Pancreas (tissue), 10 donors: ENCODE measurements at regions not wholly inside any gene's neighbourhood (a gene's known extent, or its start where the extent isn't known, plus 50 kb on each side); places are given as distances from the start of the nearest gene placed in this dataset.

ENCODE experiments used
- ATAC-seq, 4 donors: fragments of 200-7000 bp; cut with Tn5 transposase; one replicate each; pipeline versions ENCODE4 v1.8.0 to v1.9.1; 2020; ENCODE audit warnings: mild to moderate bottlenecking in 4 of 4, moderate library complexity in 4 of 4
- DNase-seq, 6 donors: peaks; one replicate each; pipeline ENCODE4 v3.0.0-alpha.2; 2020
- FAIRE-seq: peaks from 2 replicates; lab custom pipeline; 2012; peaks lifted over from hg19 to GRCh38; lab: Jason Lieb, UNC
- H3K27ac ChIP-seq, 4 donors: fragments of 200-600 bp; sonication (generic); 1 replicate in 3 of 4; 2 replicates in 1 of 4; pipeline versions ENCODE4 v1.5.0 to v1.8.0; 2020
- H3K27me3 ChIP-seq, 4 donors: fragments of 200-600 bp; one replicate each; pipeline ENCODE4 v1.8.0; 2021
- H3K36me3 ChIP-seq, 3 donors: fragments of 200-600 bp; sonication (generic) in 1 of 3; one replicate each; pipeline versions ENCODE4 v1.5.0 to v1.8.0; 2020 to 2021
- H3K4me1 ChIP-seq, 3 donors: fragments of 200-600 bp; one replicate each; pipeline ENCODE4 v1.8.0; 2021
- H3K4me3 ChIP-seq, 4 donors: fragments of 200-600 bp; sonication (generic) in 2 of 4; one replicate each; pipeline versions ENCODE4 v1.5.0 to v1.8.0; 2020 to 2021
- H3K9me3 ChIP-seq, 4 donors: fragments of 200-600 bp; one replicate each; pipeline ENCODE4 v1.8.0; 2021
- WGBS, 2 donors: extraction: QIAGEN DNeasy Blood & Tissue Kit; methylation state at CpG; one replicate each; pipeline ENCODE4 v1.1.7; 2013; 5-methylcytosine and 5-hydroxymethylcytosine counted together
- intact Hi-C, 3 donors: fragments of 100-400 bp; cut with DNase I; formaldehyde crosslinking; loops; one replicate each; pipeline versions ENCODE4 v1.11.1 to v1.14.2; 2022
- TF ChIP-seq, protein P1 (sequence below), 4 donors: fragments of 200-600 bp; sonication (generic) in 3 of 4; IDR thresholded peaks; one replicate each; pipeline versions ENCODE4 v1.5.0 to v1.8.0; 2021; ENCODE audit warnings: antibody characterized with exemption in 4 of 4
- donor health status: healthy with polysubstance abuse.
- donor health status: DM: no; HTN: no; CAD: no; lungs with moderate emphysema.
- donor health status: DM: no; HTN: no; CAD: no.
- donor health status: control.
- donor health status: control.
- donor health status: Bipolar disorder and iron deficiency.
- donor health status: DM: yes; HTN: yes; CAD: no.
- donor health status: DM: no; HTN: no; CAD: no.
- donor health status: DM: no; HTN: no; CAD: no.
- donor health status: DM: yes; HTN: yes; CAD: no.

DNA sequence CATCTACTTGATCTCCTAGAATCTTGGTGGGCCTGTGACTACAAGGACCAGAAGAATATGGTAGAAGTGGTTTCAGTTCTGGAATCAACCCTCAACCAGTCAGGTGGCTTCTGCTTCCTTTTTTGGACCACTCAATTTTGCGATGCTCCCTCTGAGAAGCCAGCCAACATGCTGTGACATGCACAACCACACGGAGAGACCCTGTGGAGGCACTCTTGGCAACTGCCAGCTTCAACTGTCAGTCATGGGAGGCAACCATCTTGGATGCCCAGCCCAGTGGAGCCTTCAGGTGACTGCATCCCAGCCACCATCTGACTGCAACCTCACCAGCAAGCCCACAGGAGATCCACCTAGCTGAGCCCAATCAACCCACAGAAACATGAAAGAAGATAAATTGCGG is 137.3 kb downstream of the FAM114A2 start:
- H3K4me1 ChIP-seq, result no peaks in the 10 kb centered on the region
- H3K36me3 ChIP-seq, result no peaks in the 10 kb centered on the region
- 57 to 59% methylated on average over 3 of the region's 3 CpGs for WGBS, 2 donors
- H3K9me3 ChIP-seq, result no peaks in the 10 kb centered on the region
- ATAC-seq (no peak), FAIRE-seq (no peak), DNase-seq (no peak)
- no peak overlapping the region for H3K27ac ChIP-seq
- no peak overlapping the region for H3K4me3 ChIP-seq
- H3K27me3 ChIP-seq, result no peaks in the 10 kb centered on the region
- intact Hi-C loops, result no loop called here
- TF ChIP-seq, protein P1, sequence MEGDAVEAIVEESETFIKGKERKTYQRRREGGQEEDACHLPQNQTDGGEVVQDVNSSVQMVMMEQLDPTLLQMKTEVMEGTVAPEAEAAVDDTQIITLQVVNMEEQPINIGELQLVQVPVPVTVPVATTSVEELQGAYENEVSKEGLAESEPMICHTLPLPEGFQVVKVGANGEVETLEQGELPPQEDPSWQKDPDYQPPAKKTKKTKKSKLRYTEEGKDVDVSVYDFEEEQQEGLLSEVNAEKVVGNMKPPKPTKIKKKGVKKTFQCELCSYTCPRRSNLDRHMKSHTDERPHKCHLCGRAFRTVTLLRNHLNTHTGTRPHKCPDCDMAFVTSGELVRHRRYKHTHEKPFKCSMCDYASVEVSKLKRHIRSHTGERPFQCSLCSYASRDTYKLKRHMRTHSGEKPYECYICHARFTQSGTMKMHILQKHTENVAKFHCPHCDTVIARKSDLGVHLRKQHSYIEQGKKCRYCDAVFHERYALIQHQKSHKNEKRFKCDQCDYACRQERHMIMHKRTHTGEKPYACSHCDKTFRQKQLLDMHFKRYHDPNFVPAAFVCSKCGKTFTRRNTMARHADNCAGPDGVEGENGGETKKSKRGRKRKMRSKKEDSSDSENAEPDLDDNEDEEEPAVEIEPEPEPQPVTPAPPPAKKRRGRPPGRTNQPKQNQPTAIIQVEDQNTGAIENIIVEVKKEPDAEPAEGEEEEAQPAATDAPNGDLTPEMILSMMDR (IDR thresholded peaks at IDR 0.05), result no peak

GRCh38 chr5:153900703-153901395 is 137.9 kb downstream of the FAM114A2 start:
- peak; percentile 51 for FAIRE-seq
- H3K4me3 ChIP-seq, result no peak overlapping the region
- intact Hi-C loops, result no loop called here
- H3K36me3 ChIP-seq, result no peaks in the 10 kb centered on the region
- H3K27me3 ChIP-seq, result no peaks in the 10 kb centered on the region
- TF ChIP-seq, protein P1 (IDR thresholded peaks at IDR 0.05), result no peak
- ATAC-seq, result peak in 2 of 4 donors; percentile 42 to 53
- 50 to 55% methylated on average over 3 of the region's 3 CpGs for WGBS, 2 donors
- no peak overlapping the region for H3K27ac ChIP-seq
- H3K9me3 ChIP-seq, result no peaks in the 10 kb centered on the region
- H3K4me1 ChIP-seq, result no peaks in the 10 kb centered on the region
- DNase-seq, result no peak

- TF ChIP-seq, protein P1 (IDR thresholded peaks at IDR 0.05), result no peak
- ATAC-seq (no peak), DNase-seq (no peak), FAIRE-seq (no peak)
- Histone ChIP-seq H3K9me3 (no peaks in the 10 kb centered on the region), H3K27ac (no peak overlapping the region), H3K4me3 (no peak overlapping the region), H3K4me1 (no peaks in the 10 kb centered on the region), H3K36me3 (no peaks in the 10 kb centered on the region), H3K27me3 (no peaks in the 10 kb centered on the region)
- intact Hi-C loops, result no loop called here
- 68 to 74% methylated on average over 4 of the region's 4 CpGs for WGBS, 2 donors
These were observed 139.0 kb downstream of the FAM114A2 start for GRCh38 chr5:153899746-153900145.

GRCh38 chr5:153896701-153897100 is 142.0 kb downstream of the FAM114A2 start:
- H3K4me3 ChIP-seq, result no peak overlapping the region
- no peaks in the 10 kb centered on the region for H3K9me3 ChIP-seq
- no peaks in the 10 kb centered on the region for H3K36me3 ChIP-seq
- TF ChIP-seq, protein P1 (IDR thresholded peaks at IDR 0.05), result no peak
- intact Hi-C loops, result no loop called here
- H3K27me3 ChIP-seq, result no peaks in the 10 kb centered on the region
- DNase-seq, result no peak
- H3K4me1 ChIP-seq, result no peaks in the 10 kb centered on the region
- H3K27ac ChIP-seq, result no peak overlapping the region
- no peak for FAIRE-seq
- peak in 2 of 4 donors; percentile 53 to 55 for ATAC-seq

DNA sequence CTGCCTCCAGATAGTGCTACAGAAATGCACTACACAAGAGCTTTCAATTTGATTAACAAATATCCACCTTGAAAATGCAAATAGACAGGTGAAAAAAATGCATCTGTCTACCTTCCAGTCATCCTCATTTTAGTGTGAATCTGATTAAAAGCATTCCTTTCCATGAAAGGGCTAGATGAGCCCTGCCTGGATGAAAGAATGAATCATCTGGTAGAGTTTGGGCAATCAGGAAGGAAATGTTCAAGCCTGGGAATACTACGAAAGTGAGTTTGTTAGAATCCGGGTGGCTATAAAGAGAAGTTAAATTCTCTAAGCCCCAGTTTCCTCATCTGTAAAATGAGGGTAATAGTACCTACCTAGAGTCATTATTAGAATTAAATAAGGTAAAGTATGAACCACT is 142.6 kb downstream of the FAM114A2 start:
- TF ChIP-seq, protein P1 (IDR thresholded peaks at IDR 0.05), result no peak
- 58 to 80% methylated on average over 2 of the region's 2 CpGs for WGBS, 2 donors
- Histone ChIP-seq H3K27me3 (no peaks in the 10 kb centered on the region), H3K27ac (no peak overlapping the region), H3K36me3 (no peaks in the 10 kb centered on the region), H3K4me3 (no peak overlapping the region), H3K4me1 (no peaks in the 10 kb centered on the region), H3K9me3 (no peaks in the 10 kb centered on the region)
- ATAC-seq, result no peak
- no peak for DNase-seq
- no peak for FAIRE-seq
- intact Hi-C loops, result no loop called here
